Endothelial cell of hepatic sinusoid (primary cell): ENCODE measurements at regions not wholly inside any gene's neighbourhood (a gene's known extent, or its start where the extent isn't known, plus 50 kb on each side); places are given as distances from the start of the nearest gene placed in this dataset.
"Not testable (repeated sequence)": the region's sequence is repeated elsewhere in the genome, so short reads cannot be mapped to it uniquely, and the experiment has no call there.

Experiments
- in situ Hi-C: cut with HindIII; loops from 2 replicates; pipeline ENCODE4 v1.10.0; 2017; ENCODE audit warnings: low sequenced_read_pairs

- in situ Hi-C loops, result no loop called here
These were observed 278.9 kb upstream of the LMO3 start for GRCh38 chr12:16884819-16885218.

GRCh38 chr12:16884056-16884455 lies 278.1 kb upstream of the LMO3 start:
- in situ Hi-C loops, result no loop called here

GRCh38 chr12:16881986-16882570 lies 276.1 kb upstream of the LMO3 start:
- in situ Hi-C loops, result no loop called here

- in situ Hi-C loops, result no loop called here
These were observed 274.9 kb upstream of the LMO3 start for GRCh38 chr12:16880864-16881285.

- in situ Hi-C loops, result no loop called here
These were observed 264.9 kb upstream of the LMO3 start for GRCh38 chr12:16870845-16871244.

GRCh38 chr12:16863742-16864141 lies 257.8 kb upstream of the LMO3 start:
- in situ Hi-C loops, result no loop called here

- in situ Hi-C loops, result loop anchor here (5.0 kb wide), 1 partner anchor 95 kb away; no protein-coding TSS in a partner anchor
These were observed 251.5 kb upstream of the LMO3 start for GRCh38 chr12:16857456-16857923.

- in situ Hi-C loops, result no loop called here
These were observed 248.5 kb upstream of the LMO3 start for GRCh38 chr12:16854465-16854864.

GRCh38 chr12:16849473-16849872 lies 243.5 kb upstream of the LMO3 start:
- in situ Hi-C loops, result no loop called here

GRCh38 chr12:16844875-16845274 lies 238.9 kb upstream of the LMO3 start:
- in situ Hi-C loops, result no loop called here

GRCh38 chr12:16833376-16834015 lies 227.5 kb upstream of the LMO3 start:
- in situ Hi-C loops, result no loop called here

- in situ Hi-C loops, result no loop called here
These were observed 222.9 kb upstream of the LMO3 start for GRCh38 chr12:16828891-16829290.

GRCh38 chr12:16807731-16808130 lies 201.8 kb upstream of the LMO3 start:
- in situ Hi-C loops, result no loop called here

GRCh38 chr12:16796168-16796567 lies 190.2 kb upstream of the LMO3 start:
- in situ Hi-C loops, result no loop called here

- in situ Hi-C loops, result no loop called here
These were observed 183.3 kb upstream of the LMO3 start for GRCh38 chr12:16789204-16789790.

- in situ Hi-C loops, result no loop called here
These were observed 182.7 kb upstream of the LMO3 start for GRCh38 chr12:16788506-16789203.

GRCh38 chr12:16785953-16786352 lies 180.0 kb upstream of the LMO3 start:
- in situ Hi-C loops, result no loop called here

- in situ Hi-C loops, result no loop called here
These were observed 179.6 kb upstream of the LMO3 start for GRCh38 chr12:16785524-16785923.

- in situ Hi-C loops, result not testable (repeated sequence)
These were observed 163.2 kb upstream of the LMO3 start for GRCh38 chr12:16769129-16769528.

- in situ Hi-C loops, result no loop called here
These were observed 160.8 kb upstream of the LMO3 start for GRCh38 chr12:16766736-16767135.

GRCh38 chr12:16763901-16764300 lies 157.9 kb upstream of the LMO3 start:
- in situ Hi-C loops, result loop anchor here (5.0 kb wide), 1 partner anchor 93 kb away; no protein-coding TSS in a partner anchor
